Right atrium auricular region (tissue), 2 donors: ENCODE measurements at regions not wholly inside any gene's neighbourhood (a gene's known extent, or its start where the extent isn't known, plus 50 kb on each side); places are given as distances from the start of the nearest gene placed in this dataset.

ENCODE experiments used
- DNase-seq: peaks from one replicate; pipeline ENCODE4 v3.0.0-alpha.2; 2019; ENCODE audit warnings: low spot score
- H3K27ac ChIP-seq, 2 donors: fragments of 200-600 bp; sonication (generic); 1 replicate in 1 of 2; 2 replicates in 1 of 2; pipeline ENCODE4 v1.5.1; 2016 to 2019
- H3K27me3 ChIP-seq, 2 donors: fragments of 200-600 bp; sonication (generic); one replicate each; pipeline versions ENCODE4 v1.5.1 to v1.6.0; 2017 to 2019
- H3K36me3 ChIP-seq: fragments of 200-600 bp; sonication (generic); one replicate; pipeline ENCODE4 v1.5.1; 2016
- H3K4me1 ChIP-seq, 2 donors: fragments of 200-600 bp; sonication (generic); one replicate each; pipeline versions ENCODE4 v1.5.1 to v1.6.0; 2017 to 2019
- H3K4me3 ChIP-seq, 2 donors: fragments of 200-600 bp; sonication (generic); 1 replicate in 1 of 2; 2 replicates in 1 of 2; pipeline ENCODE4 v1.5.1; 2017 to 2019; ENCODE audit warnings: mild to moderate bottlenecking in 1 of 2, moderate library complexity in 1 of 2
- H3K9me3 ChIP-seq, 2 donors: fragments of 200-600 bp; sonication (generic); one replicate each; pipeline ENCODE4 v1.5.1; 2019
- TF ChIP-seq, protein P1 (sequence below), 2 donors: fragments of 200-600 bp; sonication (generic); IDR thresholded peaks; one replicate each; pipeline ENCODE4 v1.5.1; 2019; ENCODE audit warnings: antibody characterized with exemption in 2 of 2

DNA sequence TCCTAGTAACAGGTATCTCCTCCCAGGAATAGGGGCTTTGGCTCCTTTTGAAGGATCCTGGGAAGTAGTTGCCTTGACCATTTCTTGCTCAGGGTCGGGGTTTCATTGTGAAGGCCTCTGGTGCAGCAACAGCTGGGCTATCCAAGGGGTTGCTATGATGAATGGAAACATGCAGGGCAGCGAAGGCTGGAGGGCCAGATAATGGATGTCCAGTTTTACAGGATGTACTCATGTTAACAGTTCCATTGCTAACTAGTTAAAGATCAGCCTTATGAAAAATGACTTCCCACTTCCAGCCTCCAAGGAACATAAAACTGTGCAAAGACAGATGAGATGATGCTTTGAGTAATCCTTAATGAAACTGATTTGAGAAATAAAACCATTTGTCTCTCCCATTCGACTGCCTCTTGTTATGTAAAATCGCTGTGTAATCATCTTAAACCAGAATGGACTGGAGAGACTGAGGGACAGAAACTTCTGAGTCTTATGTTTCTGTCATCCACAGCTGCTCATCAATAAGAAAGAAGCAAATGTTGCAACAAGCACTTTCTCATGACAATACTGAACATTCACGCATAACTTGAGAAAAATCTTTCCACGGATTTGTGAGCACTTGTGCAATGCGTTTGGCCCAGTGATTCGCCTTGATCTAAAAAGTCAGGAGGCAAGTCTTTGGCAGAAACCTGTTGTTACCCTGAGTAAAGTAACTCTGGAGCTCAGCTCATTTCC, 473.5 kb upstream of the RGMA start:
- DNase-seq = no peak
- Histone ChIP-seq H3K4me3 (no peak overlapping the region), H3K9me3 (no peaks in the 10 kb centered on the region), H3K36me3 (no peaks in the 10 kb centered on the region), H3K27ac (no peak overlapping the region), H3K27me3 (no peaks in the 10 kb centered on the region), H3K4me1 (no peaks in the 10 kb centered on the region)
- TF ChIP-seq, protein P1, sequence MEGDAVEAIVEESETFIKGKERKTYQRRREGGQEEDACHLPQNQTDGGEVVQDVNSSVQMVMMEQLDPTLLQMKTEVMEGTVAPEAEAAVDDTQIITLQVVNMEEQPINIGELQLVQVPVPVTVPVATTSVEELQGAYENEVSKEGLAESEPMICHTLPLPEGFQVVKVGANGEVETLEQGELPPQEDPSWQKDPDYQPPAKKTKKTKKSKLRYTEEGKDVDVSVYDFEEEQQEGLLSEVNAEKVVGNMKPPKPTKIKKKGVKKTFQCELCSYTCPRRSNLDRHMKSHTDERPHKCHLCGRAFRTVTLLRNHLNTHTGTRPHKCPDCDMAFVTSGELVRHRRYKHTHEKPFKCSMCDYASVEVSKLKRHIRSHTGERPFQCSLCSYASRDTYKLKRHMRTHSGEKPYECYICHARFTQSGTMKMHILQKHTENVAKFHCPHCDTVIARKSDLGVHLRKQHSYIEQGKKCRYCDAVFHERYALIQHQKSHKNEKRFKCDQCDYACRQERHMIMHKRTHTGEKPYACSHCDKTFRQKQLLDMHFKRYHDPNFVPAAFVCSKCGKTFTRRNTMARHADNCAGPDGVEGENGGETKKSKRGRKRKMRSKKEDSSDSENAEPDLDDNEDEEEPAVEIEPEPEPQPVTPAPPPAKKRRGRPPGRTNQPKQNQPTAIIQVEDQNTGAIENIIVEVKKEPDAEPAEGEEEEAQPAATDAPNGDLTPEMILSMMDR (IDR thresholded peaks at IDR 0.05) = no peak

DNA sequence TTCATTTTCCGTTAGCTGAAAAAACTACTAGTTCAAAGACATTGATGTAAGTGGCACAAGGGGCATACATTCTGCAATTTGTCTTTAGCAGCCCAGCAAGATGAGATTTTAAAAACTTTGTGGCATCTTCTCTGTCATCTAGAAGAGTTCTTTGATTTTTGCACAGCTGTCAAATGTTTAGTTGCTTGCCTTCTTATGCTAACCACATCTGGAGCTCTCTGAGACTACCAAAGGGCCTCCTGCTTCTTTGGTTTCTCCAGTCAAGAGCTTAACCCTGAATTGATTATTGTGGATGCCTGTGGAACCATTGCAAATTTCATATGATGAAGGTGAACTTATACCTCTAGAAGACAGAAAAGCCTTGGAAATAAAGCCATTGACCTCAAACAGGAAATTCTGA, 468.7 kb upstream of the RGMA start:
- H3K36me3 ChIP-seq = no peaks in the 10 kb centered on the region
- H3K4me1 ChIP-seq = no peaks in the 10 kb centered on the region
- DNase-seq = no peak
- no peak overlapping the region for H3K4me3 ChIP-seq
- TF ChIP-seq, protein P1 (IDR thresholded peaks at IDR 0.05) = no peak
- H3K27ac ChIP-seq = no peak overlapping the region
- H3K9me3 ChIP-seq = no peaks in the 10 kb centered on the region
- no peaks in the 10 kb centered on the region for H3K27me3 ChIP-seq

DNA sequence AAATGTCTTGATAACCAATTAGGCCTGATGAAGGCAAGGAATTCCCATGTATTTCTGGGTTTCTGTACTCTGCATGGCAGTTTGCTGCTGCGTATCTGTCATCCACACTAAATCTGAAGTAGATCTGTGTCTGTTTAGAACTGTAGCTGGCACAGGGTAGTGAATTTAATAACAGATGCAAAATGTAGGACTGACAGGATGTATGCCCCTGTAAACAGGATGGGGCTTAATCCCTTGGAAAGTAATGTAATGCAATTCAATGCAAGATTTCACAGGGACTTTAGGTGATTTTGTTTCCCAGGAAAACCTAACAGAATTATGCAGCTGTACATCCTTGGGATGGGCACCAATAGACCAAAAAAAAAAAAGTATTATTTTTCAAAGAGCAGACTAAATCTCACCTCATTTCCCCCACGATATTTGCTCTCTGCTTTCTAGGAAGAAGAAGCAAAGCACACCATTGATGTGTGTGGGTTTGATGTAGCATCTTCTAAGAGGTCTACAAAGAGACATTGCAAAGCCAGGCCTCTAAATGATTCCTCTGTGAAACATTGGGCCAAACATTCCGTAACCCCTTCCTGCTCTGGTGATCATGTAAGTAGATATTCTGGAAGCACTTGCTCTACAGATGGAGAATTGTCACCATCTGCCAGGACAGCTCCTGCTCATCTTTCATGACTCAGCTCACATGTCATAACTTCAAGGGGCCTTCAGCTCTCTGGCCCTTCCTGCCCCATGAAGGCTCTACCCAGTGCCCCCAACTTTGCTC, 464.3 kb upstream of the RGMA start:
- DNase-seq = no peak
- H3K4me3 ChIP-seq = no peak overlapping the region
- H3K4me1 ChIP-seq = no peaks in the 10 kb centered on the region
- H3K27me3 ChIP-seq = no peaks in the 10 kb centered on the region
- no peak overlapping the region for H3K27ac ChIP-seq
- no peaks in the 10 kb centered on the region for H3K36me3 ChIP-seq
- H3K9me3 ChIP-seq = no peaks in the 10 kb centered on the region
- TF ChIP-seq, protein P1 (IDR thresholded peaks at IDR 0.05) = no peak

DNA sequence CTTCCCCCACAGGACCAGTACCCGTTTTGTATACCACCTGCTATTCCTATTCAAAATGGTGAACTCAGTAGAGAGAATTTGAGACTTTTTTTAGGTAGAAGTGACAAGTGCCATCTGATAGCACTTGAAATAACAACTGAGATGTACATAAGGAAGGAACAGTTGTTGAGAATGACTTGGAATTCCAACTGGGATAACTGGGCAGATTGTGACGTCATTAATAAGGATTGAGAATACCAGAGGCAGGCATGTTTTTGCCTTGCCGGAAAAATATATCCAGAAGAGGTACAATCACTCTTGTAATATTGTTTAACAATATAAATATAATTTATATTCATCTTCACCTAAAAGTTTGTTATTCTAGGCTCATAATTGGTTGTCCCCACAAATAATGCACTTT, 454.1 kb upstream of the RGMA start:
- Histone ChIP-seq H3K4me1 (no peaks in the 10 kb centered on the region), H3K9me3 (peaks cover 0 to 11% of the 10 kb centered on the region in 2 donors), H3K4me3 (no peak overlapping the region), H3K27me3 (no peaks in the 10 kb centered on the region), H3K27ac (no peak overlapping the region), H3K36me3 (no peaks in the 10 kb centered on the region)
- DNase-seq = no peak
- TF ChIP-seq, protein P1 (IDR thresholded peaks at IDR 0.05) = no peak

DNA sequence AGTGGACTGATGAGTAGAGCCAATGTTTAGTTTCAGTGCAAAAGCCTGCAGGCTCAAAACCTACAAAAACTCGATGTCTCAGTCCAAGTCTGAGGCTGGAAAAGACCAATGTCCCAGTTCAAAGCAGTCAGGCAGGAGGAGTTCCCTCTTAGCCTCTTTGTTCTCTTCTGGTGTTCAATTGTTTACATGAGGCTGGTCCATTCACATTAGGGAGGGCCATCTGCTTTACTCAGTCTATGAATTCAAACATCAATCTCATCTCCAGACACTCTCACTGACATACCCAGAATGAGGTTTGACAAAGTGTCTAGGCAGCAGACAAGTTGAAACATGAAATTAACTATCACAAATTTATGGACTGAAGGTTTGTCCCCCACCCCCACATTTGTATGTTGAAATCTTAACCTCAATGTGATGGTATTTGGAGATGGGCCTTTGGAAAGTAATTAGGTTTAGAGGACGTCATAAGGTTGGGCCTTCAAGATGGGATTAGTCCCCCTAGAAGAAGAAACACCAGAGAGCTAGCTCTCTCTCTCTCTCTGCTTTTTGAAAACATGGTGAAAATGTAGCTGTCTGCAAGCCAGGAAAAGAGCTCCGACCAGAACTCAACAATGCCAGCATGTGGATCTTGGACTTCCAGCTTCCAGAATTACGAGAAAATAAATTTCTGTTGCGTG, 438.5 kb upstream of the RGMA start:
- Histone ChIP-seq H3K9me3 (no peaks in the 10 kb centered on the region), H3K4me1 (no peaks in the 10 kb centered on the region), H3K36me3 (no peaks in the 10 kb centered on the region), H3K27ac (no peak overlapping the region), H3K4me3 (no peak overlapping the region), H3K27me3 (no peaks in the 10 kb centered on the region)
- DNase-seq = no peak
- TF ChIP-seq, protein P1 (IDR thresholded peaks at IDR 0.05) = no peak
